Fibroblast of lung (primary cell): ENCODE measurements at regions not wholly inside any gene's neighbourhood (a gene's known extent, or its start where the extent isn't known, plus 50 kb on each side); places are given as distances from the start of the nearest gene placed in this dataset.

Experiments used
- DNase-seq, 2 donors: peaks; one replicate each; pipeline versions ENCODE4 v3.0.0 to v3.0.0-alpha.2; 2010; ENCODE audit warnings: low read depth in 2 of 2
- H2AFZ ChIP-seq: 2 replicates; pipeline ENCODE4 v1.5.1; 2012; ENCODE audit warnings: low read length, control low read depth, inconsistent platforms
- H3K27ac ChIP-seq: 2 replicates; pipeline ENCODE4 v1.5.1; 2011; ENCODE audit warnings: low read length, control low read depth; ENCODE audit not compliant: insufficient read depth
- H3K27me3 ChIP-seq: 2 replicates; pipeline ENCODE4 v1.5.1; 2011; ENCODE audit warnings: mild to moderate bottlenecking, low read length; ENCODE audit not compliant: control insufficient read depth, insufficient read depth
- H3K36me3 ChIP-seq: 2 replicates; pipeline ENCODE4 v1.5.1; 2011; ENCODE audit warnings: low read length; ENCODE audit not compliant: control insufficient read depth, insufficient read depth
- H3K4me1 ChIP-seq: 2 replicates; pipeline ENCODE4 v1.5.1; 2011; ENCODE audit warnings: low read length; ENCODE audit not compliant: control insufficient read depth, insufficient read depth; ENCODE audit errors: extremely low read depth
- H3K4me2 ChIP-seq: 2 replicates; pipeline ENCODE4 v1.5.1; 2011; ENCODE audit warnings: low read length, control low read depth; ENCODE audit not compliant: insufficient read depth; ENCODE audit errors: extremely low read depth
- H3K4me3 ChIP-seq, 4 experiments: fragments of 200-600 bp in 1 of 4; sonication (generic) in 1 of 4; replicated peaks in 1 of 4; 2 replicates each; pipeline ENCODE4 v1.5.1; 2011 to 2016; ENCODE audit warnings: low read length in 4 of 4, low read depth in 3 of 4, mild to moderate bottlenecking in 3 of 4, control low read depth in 2 of 4, inconsistent platforms in 1 of 4, mixed read lengths in 1 of 4; ENCODE audit not compliant: insufficient read depth in 1 of 4; ENCODE audit errors: control extremely low read depth in 1 of 4
- H3K79me2 ChIP-seq: 2 replicates; pipeline ENCODE4 v1.5.1; 2012; ENCODE audit warnings: mild to moderate bottlenecking, low read length, inconsistent platforms; ENCODE audit not compliant: control insufficient read depth, insufficient read depth
- H3K9ac ChIP-seq: 2 replicates; pipeline ENCODE4 v1.5.1; 2011; ENCODE audit warnings: mild to moderate bottlenecking, low read length, control low read depth; ENCODE audit not compliant: insufficient read depth
- H3K9me3 ChIP-seq: 2 replicates; pipeline ENCODE4 v1.5.1; 2012; ENCODE audit warnings: low read depth, low read length; ENCODE audit not compliant: control insufficient read depth, insufficient read depth
- H4K20me1 ChIP-seq: 2 replicates; pipeline ENCODE4 v1.5.1; 2011; ENCODE audit warnings: low read length; ENCODE audit not compliant: control insufficient read depth, insufficient read depth; ENCODE audit errors: extremely low read depth
- EZH2 ChIP-seq: IDR thresholded peaks from 2 replicates; pipeline ENCODE4 v1.5.1; 2012; ENCODE audit warnings: low read length, control low read depth, mild to moderate bottlenecking; ENCODE audit errors: missing control alignments
- TF ChIP-seq, protein P1 (sequence below), 2 donors: IDR thresholded peaks in 1 of 2; conservative IDR thresholded peaks in 1 of 2; 1 replicate in 1 of 2; 2 replicates in 1 of 2; pipeline ENCODE4 v1.5.1; 2011 to 2012; ENCODE audit warnings: low read length in 2 of 2, control low read depth in 1 of 2, inconsistent platforms in 1 of 2, low read depth in 1 of 2, mild to moderate bottlenecking in 1 of 2

DNA sequence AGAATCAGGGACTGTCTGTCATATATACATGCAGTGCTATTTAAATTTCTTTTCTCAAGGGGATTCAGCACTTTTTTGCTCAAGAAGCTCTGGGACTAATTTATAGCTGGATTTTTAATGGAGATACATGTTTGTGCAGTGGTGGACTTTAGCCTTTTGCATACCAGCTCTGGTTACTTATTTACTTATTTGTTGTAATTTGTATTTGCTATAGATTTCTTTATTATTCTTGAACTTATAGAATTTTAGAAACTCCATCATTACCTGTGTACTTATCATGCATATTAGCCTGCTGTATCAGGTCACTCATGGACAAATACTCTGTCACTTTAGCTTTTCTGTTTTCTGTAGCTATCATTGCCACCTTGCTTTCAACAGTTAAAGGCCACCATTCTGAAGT lies 1296.9 kb upstream of the TMPRSS15 start:
- TF ChIP-seq EZH2, result no peak
- TF ChIP-seq, protein P1, sequence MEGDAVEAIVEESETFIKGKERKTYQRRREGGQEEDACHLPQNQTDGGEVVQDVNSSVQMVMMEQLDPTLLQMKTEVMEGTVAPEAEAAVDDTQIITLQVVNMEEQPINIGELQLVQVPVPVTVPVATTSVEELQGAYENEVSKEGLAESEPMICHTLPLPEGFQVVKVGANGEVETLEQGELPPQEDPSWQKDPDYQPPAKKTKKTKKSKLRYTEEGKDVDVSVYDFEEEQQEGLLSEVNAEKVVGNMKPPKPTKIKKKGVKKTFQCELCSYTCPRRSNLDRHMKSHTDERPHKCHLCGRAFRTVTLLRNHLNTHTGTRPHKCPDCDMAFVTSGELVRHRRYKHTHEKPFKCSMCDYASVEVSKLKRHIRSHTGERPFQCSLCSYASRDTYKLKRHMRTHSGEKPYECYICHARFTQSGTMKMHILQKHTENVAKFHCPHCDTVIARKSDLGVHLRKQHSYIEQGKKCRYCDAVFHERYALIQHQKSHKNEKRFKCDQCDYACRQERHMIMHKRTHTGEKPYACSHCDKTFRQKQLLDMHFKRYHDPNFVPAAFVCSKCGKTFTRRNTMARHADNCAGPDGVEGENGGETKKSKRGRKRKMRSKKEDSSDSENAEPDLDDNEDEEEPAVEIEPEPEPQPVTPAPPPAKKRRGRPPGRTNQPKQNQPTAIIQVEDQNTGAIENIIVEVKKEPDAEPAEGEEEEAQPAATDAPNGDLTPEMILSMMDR (conservative IDR thresholded peaks at IDR 0.05 in 1 of 2, IDR thresholded peaks at IDR 0.05 in 1 of 2; ENCODE audit: low read depth in 1 of 2, low read length in 2 of 2), result no peak
- Histone ChIP-seq H3K9me3 (no peaks in the 10 kb centered on the region), H2AFZ (no peak overlapping the region)

DNA sequence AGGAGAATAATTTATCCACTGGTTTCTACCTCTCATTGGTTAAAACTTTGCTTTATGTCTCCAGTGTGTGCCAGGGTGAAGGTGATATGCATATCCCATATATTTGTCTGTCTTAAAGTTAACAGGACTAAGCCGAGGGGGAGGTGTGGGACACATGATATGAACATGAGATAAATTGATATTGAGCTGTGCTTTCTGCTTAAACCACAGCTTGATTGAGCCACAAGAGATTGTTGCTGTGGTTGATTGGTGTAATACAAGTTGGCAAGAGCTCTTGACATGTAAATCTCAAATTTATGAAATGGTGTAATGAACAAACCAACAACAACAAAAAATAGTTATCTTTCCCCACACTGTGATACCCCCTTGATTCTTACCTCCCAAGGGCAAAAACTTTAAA lies 1295.5 kb upstream of the NCAM2 start:
- no peaks in the 10 kb centered on the region for H4K20me1 ChIP-seq
- H3K27me3 ChIP-seq, result no peaks in the 10 kb centered on the region
- H3K9ac ChIP-seq, result no peak overlapping the region
- no peak for DNase-seq
- no peak overlapping the region for H2AFZ ChIP-seq
- no peak overlapping the region for H3K27ac ChIP-seq
- H3K4me2 ChIP-seq, result no peak overlapping the region
- TF ChIP-seq, protein P1 (conservative IDR thresholded peaks at IDR 0.05 in 1 of 2, IDR thresholded peaks at IDR 0.05 in 1 of 2; ENCODE audit: low read depth in 1 of 2, low read length in 2 of 2), result no peak
- no peak for TF ChIP-seq EZH2
- H3K79me2 ChIP-seq, result no peaks in the 10 kb centered on the region
- H3K4me1 ChIP-seq, result no peaks in the 10 kb centered on the region
- no peaks in the 10 kb centered on the region for H3K9me3 ChIP-seq
- H3K36me3 ChIP-seq, result no peaks in the 10 kb centered on the region
- H3K4me3 ChIP-seq, result no peak overlapping the region

More for the DNA sequence above, 1296.9 kb upstream of the TMPRSS15 start:
- Histone ChIP-seq H3K27ac (no peak overlapping the region), H3K4me1 (no peaks in the 10 kb centered on the region), H3K36me3 (no peaks in the 10 kb centered on the region), H3K79me2 (no peaks in the 10 kb centered on the region), H3K4me3 (no peak overlapping the region), H3K27me3 (no peaks in the 10 kb centered on the region), H3K4me2 (no peak overlapping the region), H3K9ac (no peak overlapping the region), H4K20me1 (no peaks in the 10 kb centered on the region)
- DNase-seq, result no peak

DNA sequence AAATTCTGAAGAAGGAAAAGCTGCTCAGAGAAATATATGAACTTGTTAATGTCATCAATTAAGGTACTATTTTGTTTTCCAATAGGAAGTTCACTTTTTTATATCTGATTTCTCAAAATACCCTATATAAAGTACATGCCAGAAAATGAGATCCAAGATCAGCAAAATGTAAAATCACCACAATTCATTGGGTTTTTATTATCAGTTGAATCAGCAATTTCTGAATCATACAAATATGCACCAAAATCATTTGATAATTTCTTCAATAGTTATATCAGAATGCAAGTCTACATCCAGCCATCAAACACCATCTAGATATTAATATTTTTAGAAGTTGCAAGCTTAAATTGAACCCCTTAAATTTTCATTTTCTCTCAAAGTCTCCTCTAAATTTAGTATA lies 1293.4 kb upstream of the NCAM2 start:
- Histone ChIP-seq H3K27me3 (no peaks in the 10 kb centered on the region), H3K36me3 (no peaks in the 10 kb centered on the region), H3K79me2 (no peaks in the 10 kb centered on the region), H4K20me1 (no peaks in the 10 kb centered on the region), H2AFZ (no peak overlapping the region), H3K27ac (no peak overlapping the region), H3K4me3 (no peak overlapping the region), H3K9me3 (no peaks in the 10 kb centered on the region), H3K4me2 (no peak overlapping the region), H3K4me1 (no peaks in the 10 kb centered on the region), H3K9ac (no peak overlapping the region)
- no peak for DNase-seq
- no peak for TF ChIP-seq EZH2
- TF ChIP-seq, protein P1 (conservative IDR thresholded peaks at IDR 0.05 in 1 of 2, IDR thresholded peaks at IDR 0.05 in 1 of 2; ENCODE audit: low read depth in 1 of 2, low read length in 2 of 2), result no peak
